ENCODE measurements at regions not wholly inside any gene's neighbourhood (a gene's known extent, or its start where the extent isn't known, plus 50 kb on each side); places are given as distances from the start of the nearest gene placed in this dataset.

GRCh38 chr1:164051782-164052181 lies 507.2 kb upstream of the PBX1 start:
- no peak for DNase-seq (ENCODE audit: extremely low read depth in 1 of 4, low spot score in 3 of 4)
- Histone ChIP-seq H3K9me3 (replicated peaks; ENCODE audit: control insufficient read depth, insufficient read depth, low read depth, low read length) (no peaks in the 10 kb centered on the region; the same call in 1 of the 2 replicates), H3K36me3 (ENCODE audit: control insufficient read depth, insufficient read depth, low read length) (no peaks in the 10 kb centered on the region), H3K9ac (ENCODE audit: insufficient read depth in 1 of 2, low read depth in 2 of 2, low read length in 2 of 2) (no peak overlapping the region), H3K4me1 (replicated peaks in 1 of 2; ENCODE audit: control insufficient read depth in 2 of 2, insufficient read depth in 2 of 2, low read length in 2 of 2) (no peaks in the 10 kb centered on the region), H3K4me2 (ENCODE audit: insufficient read depth, low read length) (no peak overlapping the region), H3K27ac (ENCODE audit: extremely low read depth, low read depth, low read length) (no peak overlapping the region), H3K79me2 (ENCODE audit: control insufficient read depth, insufficient read depth, low read length) (no peaks in the 10 kb centered on the region), H3K27me3 (ENCODE audit: control insufficient read depth in 2 of 2, insufficient read depth in 2 of 2, low read length in 2 of 2) (no peaks in the 10 kb centered on the region), H4K20me1 (replicated peaks; ENCODE audit: control insufficient read depth, insufficient read depth, low read length) (no peaks in the 10 kb centered on the region), H2AFZ (ENCODE audit: low read depth, low read length) (no peak overlapping the region), H3K4me3 (no peak overlapping the region), H3K9me1 (ENCODE audit: control insufficient read depth, insufficient read depth, low read length) (no peaks in the 10 kb centered on the region)
- in situ Hi-C loops (cut with MboI) (no loop called here), intact Hi-C loops (cut with micrococcal nuclease) (no loop called here)
- 0% methylated on average over 1 of the region's 1 CpG for WGBS (ENCODE audit: insufficient coverage, low coverage, missing lambda C conversion rate)
- FAIRE-seq: no peak
- BruUV-seq (replicated peaks): no TSS peak
- ChIA-PET CTCF (ENCODE audit: low intra/inter-chr PET ratio) (no interaction called here), POLR2A (no interaction called here)
- ATAC-seq: no peak
- TF ChIP-seq ZC3H4 (CRISPR knock-in tag; IDR thresholded peaks at IDR 0.05; ENCODE audit: borderline replicate concordance): no peak
- TF ChIP-seq, protein P1, sequence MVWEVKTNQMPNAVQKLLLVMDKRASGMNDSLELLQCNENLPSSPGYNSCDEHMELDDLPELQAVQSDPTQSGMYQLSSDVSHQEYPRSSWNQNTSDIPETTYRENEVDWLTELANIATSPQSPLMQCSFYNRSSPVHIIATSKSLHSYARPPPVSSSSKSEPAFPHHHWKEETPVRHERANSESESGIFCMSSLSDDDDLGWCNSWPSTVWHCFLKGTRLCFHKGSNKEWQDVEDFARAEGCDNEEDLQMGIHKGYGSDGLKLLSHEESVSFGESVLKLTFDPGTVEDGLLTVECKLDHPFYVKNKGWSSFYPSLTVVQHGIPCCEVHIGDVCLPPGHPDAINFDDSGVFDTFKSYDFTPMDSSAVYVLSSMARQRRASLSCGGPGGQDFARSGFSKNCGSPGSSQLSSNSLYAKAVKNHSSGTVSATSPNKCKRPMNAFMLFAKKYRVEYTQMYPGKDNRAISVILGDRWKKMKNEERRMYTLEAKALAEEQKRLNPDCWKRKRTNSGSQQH (CRISPR knock-in tag; IDR thresholded peaks at IDR 0.05): no peak
- no peak for TF ChIP-seq ZNF280A (IDR thresholded peaks at IDR 0.05; ENCODE audit: low read depth, partially characterized antibody)
- TF ChIP-seq, protein P2, sequence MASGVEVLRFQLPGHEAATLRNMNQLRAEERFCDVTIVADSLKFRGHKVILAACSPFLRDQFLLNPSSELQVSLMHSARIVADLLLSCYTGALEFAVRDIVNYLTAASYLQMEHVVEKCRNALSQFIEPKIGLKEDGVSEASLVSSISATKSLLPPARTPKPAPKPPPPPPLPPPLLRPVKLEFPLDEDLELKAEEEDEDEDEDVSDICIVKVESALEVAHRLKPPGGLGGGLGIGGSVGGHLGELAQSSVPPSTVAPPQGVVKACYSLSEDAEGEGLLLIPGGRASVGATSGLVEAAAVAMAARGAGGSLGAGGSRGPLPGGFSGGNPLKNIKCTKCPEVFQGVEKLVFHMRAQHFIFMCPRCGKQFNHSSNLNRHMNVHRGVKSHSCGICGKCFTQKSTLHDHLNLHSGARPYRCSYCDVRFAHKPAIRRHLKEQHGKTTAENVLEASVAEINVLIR (CRISPR knock-in tag; IDR thresholded peaks at IDR 0.05): no peak
- no peak for TF ChIP-seq CBX1 (IDR thresholded peaks at IDR 0.05; ENCODE audit: low read depth)
- no peak for TF ChIP-seq ERF (CRISPR knock-in tag; IDR thresholded peaks at IDR 0.05)
- TF ChIP-seq PRDM10 (IDR thresholded peaks at IDR 0.05; ENCODE audit: partially characterized antibody): no peak
- no peak for TF ChIP-seq ETS2 (tag; IDR thresholded peaks at IDR 0.05; ENCODE audit: borderline replicate concordance, poor library complexity, severe bottlenecking)
- TF ChIP-seq ETV5 (CRISPR knock-in tag; IDR thresholded peaks at IDR 0.05; ENCODE audit: low read depth): no peak
- TF ChIP-seq TEAD1 (CRISPR knock-in tag; IDR thresholded peaks at IDR 0.05): no peak
- no peak for TF ChIP-seq ARID3A (IDR thresholded peaks at IDR 0.05; ENCODE audit: borderline replicate concordance, low read depth, low read length)
- no peak for TF ChIP-seq ZNF253 (CRISPR knock-in tag; conservative IDR thresholded peaks at IDR 0.05)
- TF ChIP-seq IRF2 (CRISPR knock-in tag; IDR thresholded peaks at IDR 0.05): no peak

Measured in K562 (cell line).